ENCODE measurements at regions not wholly inside any gene's neighbourhood (a gene's known extent, or its start where the extent isn't known, plus 50 kb on each side); places are given as distances from the start of the nearest gene placed in this dataset.
"Not testable (repeated sequence)": the region's sequence is repeated elsewhere in the genome, so short reads cannot be mapped to it uniquely, and the experiment has no call there.

GRCh38 chr1:194419721-194420120 is 1233.3 kb upstream of the B3GALT2 start:
- TF ChIP-seq CTCF (IDR thresholded peaks at IDR 0.05; ENCODE audit: extremely low read depth, low read depth, low read length): no peak
- Histone ChIP-seq H3K4me3 (ENCODE audit: insufficient read depth, low read length) (no peak overlapping the region), H3K36me3 (ENCODE audit: insufficient read depth, low read length) (no peaks in the 10 kb centered on the region), H3K27ac (ENCODE audit: low read depth, low read length) (no peak overlapping the region), H2AFZ (ENCODE audit: low read length) (no peak overlapping the region), H3K9me3 (ENCODE audit: low read depth, low read length) (no peaks in the 10 kb centered on the region), H4K20me1 (ENCODE audit: insufficient read depth, low read length) (no peaks in the 10 kb centered on the region), H3K4me2 (ENCODE audit: insufficient read depth, low read length) (no peak overlapping the region), H3K27me3 (ENCODE audit: insufficient read depth, low read length) (no peaks in the 10 kb centered on the region), H3K4me1 (ENCODE audit: insufficient read depth, low read length) (no peaks in the 10 kb centered on the region), H3K79me2 (ENCODE audit: insufficient read depth, low read length) (no peaks in the 10 kb centered on the region)
- DNase-seq (ENCODE audit: insufficient read length, low spot score, missing footprints): no peak

- H3K4me2 ChIP-seq (ENCODE audit: insufficient read depth, low read length): no peak overlapping the region
- no peaks in the 10 kb centered on the region for H3K36me3 ChIP-seq (ENCODE audit: insufficient read depth, low read length)
- H3K27ac ChIP-seq (ENCODE audit: low read depth, low read length): no peak overlapping the region
- H3K27me3 ChIP-seq (ENCODE audit: insufficient read depth, low read length): no peaks in the 10 kb centered on the region
- no peak overlapping the region for H3K4me3 ChIP-seq (ENCODE audit: insufficient read depth, low read length)
- no peaks in the 10 kb centered on the region for H3K4me1 ChIP-seq (ENCODE audit: insufficient read depth, low read length)
- no peaks in the 10 kb centered on the region for H3K79me2 ChIP-seq (ENCODE audit: insufficient read depth, low read length)
- no peak overlapping the region for H2AFZ ChIP-seq (ENCODE audit: low read length)
- no peak for DNase-seq (ENCODE audit: insufficient read length, low spot score, missing footprints)
- peaks cover 1% of the 10 kb centered on the region for H3K9me3 ChIP-seq (ENCODE audit: low read depth, low read length)
- no peaks in the 10 kb centered on the region for H4K20me1 ChIP-seq (ENCODE audit: insufficient read depth, low read length)
- TF ChIP-seq CTCF (IDR thresholded peaks at IDR 0.05; ENCODE audit: extremely low read depth, low read depth, low read length): no peak
These were observed 1224.3 kb upstream of the B3GALT2 start for GRCh38 chr1:194410756-194411155.

GRCh38 chr1:194407238-194407637 is 1220.8 kb upstream of the B3GALT2 start:
- not testable (repeated sequence) for H2AFZ ChIP-seq (ENCODE audit: low read length); H3K36me3 ChIP-seq (ENCODE audit: insufficient read depth, low read length); H3K4me3 ChIP-seq (ENCODE audit: insufficient read depth, low read length); H4K20me1 ChIP-seq (ENCODE audit: insufficient read depth, low read length); H3K4me2 ChIP-seq (ENCODE audit: insufficient read depth, low read length); DNase-seq (ENCODE audit: insufficient read length, low spot score, missing footprints); H3K27me3 ChIP-seq (ENCODE audit: insufficient read depth, low read length); H3K4me1 ChIP-seq (ENCODE audit: insufficient read depth, low read length); H3K9me3 ChIP-seq (ENCODE audit: low read depth, low read length); H3K27ac ChIP-seq (ENCODE audit: low read depth, low read length); H3K79me2 ChIP-seq (ENCODE audit: insufficient read depth, low read length)

- Histone ChIP-seq H3K79me2 (ENCODE audit: insufficient read depth, low read length) (no peaks in the 10 kb centered on the region), H3K36me3 (ENCODE audit: insufficient read depth, low read length) (no peaks in the 10 kb centered on the region)
- TF ChIP-seq CTCF (IDR thresholded peaks at IDR 0.05; ENCODE audit: extremely low read depth, low read depth, low read length): no peak
These were observed 1208.3 kb upstream of the B3GALT2 start for GRCh38 chr1:194394676-194395075.

More at GRCh38 chr1:194394676-194395075, 1208.3 kb upstream of the B3GALT2 start:
- H3K4me1 ChIP-seq (ENCODE audit: insufficient read depth, low read length): no peaks in the 10 kb centered on the region
- H3K4me3 ChIP-seq (ENCODE audit: insufficient read depth, low read length): no peak overlapping the region
- no peak overlapping the region for H3K27ac ChIP-seq (ENCODE audit: low read depth, low read length)
- peaks cover 3% of the 10 kb centered on the region for H3K9me3 ChIP-seq (ENCODE audit: low read depth, low read length)
- no peak overlapping the region for H3K4me2 ChIP-seq (ENCODE audit: insufficient read depth, low read length)
- no peaks in the 10 kb centered on the region for H3K27me3 ChIP-seq (ENCODE audit: insufficient read depth, low read length)
- no peaks in the 10 kb centered on the region for H4K20me1 ChIP-seq (ENCODE audit: insufficient read depth, low read length)
- H2AFZ ChIP-seq (ENCODE audit: low read length): no peak overlapping the region
- no peak for DNase-seq (ENCODE audit: insufficient read length, low spot score, missing footprints)

All from osteoblast (primary cell).